Mesenchymal stem cell (in vitro differentiated cells and primary cell): ENCODE measurements at regions not wholly inside any gene's neighbourhood (a gene's known extent, or its start where the extent isn't known, plus 50 kb on each side); places are given as distances from the start of the nearest gene placed in this dataset.
"Not testable (repeated sequence)": the region's sequence is repeated elsewhere in the genome, so short reads cannot be mapped to it uniquely, and the experiment has no call there.

Experiments
- DNase-seq: peaks from one replicate; pipeline ENCODE4 v3.0.0-alpha.2; 2013
- H2AFZ ChIP-seq: one replicate; pipeline ENCODE4 v1.6.1; 2013; ENCODE audit warnings: low read depth, mild to moderate bottlenecking, control low read depth, inconsistent platforms, low read length, moderate library complexity
- H2AK5ac ChIP-seq: 2 replicates; pipeline ENCODE4 v1.6.1; 2013; ENCODE audit warnings: low read length, moderate library complexity, mild to moderate bottlenecking, inconsistent platforms; ENCODE audit not compliant: severe bottlenecking
- H2BK120ac ChIP-seq: one replicate; pipeline ENCODE4 v1.6.1; 2013; ENCODE audit warnings: low read depth, mild to moderate bottlenecking, inconsistent platforms, low read length, moderate library complexity
- H2BK12ac ChIP-seq, 2 experiments: one replicate each; pipeline ENCODE4 v1.6.1; 2013; ENCODE audit warnings: inconsistent platforms in 2 of 2, low read length in 2 of 2, mild to moderate bottlenecking in 2 of 2, moderate library complexity in 2 of 2, control low read depth in 1 of 2
- H2BK15ac ChIP-seq: one replicate; pipeline ENCODE4 v1.6.1; 2013; ENCODE audit warnings: mild to moderate bottlenecking, low read depth, inconsistent platforms; ENCODE audit not compliant: poor library complexity, severe bottlenecking
- H2BK5ac ChIP-seq: 2 replicates; pipeline ENCODE4 v1.6.1; 2013; ENCODE audit warnings: low read depth, mild to moderate bottlenecking, low read length, control low read depth, inconsistent platforms; ENCODE audit not compliant: poor library complexity, severe bottlenecking
- H3K14ac ChIP-seq, 2 experiments: one replicate each; pipeline ENCODE4 v1.6.1; 2013; ENCODE audit warnings: inconsistent platforms in 2 of 2, low read length in 2 of 2, control low read depth in 1 of 2, mild to moderate bottlenecking in 1 of 2, moderate library complexity in 1 of 2
- H3K18ac ChIP-seq, 2 experiments: one replicate each; pipeline ENCODE4 v1.6.1; 2013; ENCODE audit warnings: inconsistent platforms in 2 of 2, low read length in 2 of 2, control low read depth in 1 of 2, low read depth in 1 of 2, mild to moderate bottlenecking in 1 of 2
- H3K23ac ChIP-seq, 2 experiments: one replicate each; pipeline ENCODE4 v1.6.1; 2013; ENCODE audit warnings: inconsistent platforms in 2 of 2, low read length in 2 of 2, mild to moderate bottlenecking in 2 of 2, moderate library complexity in 2 of 2, control low read depth in 1 of 2
- H3K27ac ChIP-seq: 2 replicates; pipeline ENCODE4 v1.5.1; 2013; ENCODE audit warnings: mild to moderate bottlenecking, moderate library complexity, low read length, control low read depth, inconsistent platforms; ENCODE audit not compliant: poor library complexity, severe bottlenecking
- H3K27me3 ChIP-seq, 2 experiments: 2 replicates each; pipeline versions ENCODE4 v1.6.1 to v1.7.0; 2013; ENCODE audit warnings: low read length in 2 of 2, mild to moderate bottlenecking in 2 of 2, moderate library complexity in 2 of 2, control low read depth in 1 of 2, inconsistent platforms in 1 of 2; ENCODE audit not compliant: control insufficient read depth in 1 of 2, insufficient read depth in 1 of 2
- H3K36me3 ChIP-seq, 2 experiments: 2 replicates each; pipeline versions ENCODE4 v1.6.1 to v1.7.0; 2013; ENCODE audit warnings: low read length in 2 of 2, control low read depth in 1 of 2, inconsistent platforms in 1 of 2, low read depth in 1 of 2, mild to moderate bottlenecking in 1 of 2; ENCODE audit not compliant: insufficient read depth in 2 of 2, control insufficient read depth in 1 of 2
- H3K4ac ChIP-seq, 2 experiments: one replicate each; pipeline ENCODE4 v1.6.1; 2013; ENCODE audit warnings: inconsistent platforms in 2 of 2, low read length in 2 of 2, mild to moderate bottlenecking in 2 of 2, moderate library complexity in 2 of 2, control low read depth in 1 of 2, low read depth in 1 of 2
- H3K4me1 ChIP-seq: 2 replicates; pipeline ENCODE4 v1.6.1; 2013; ENCODE audit warnings: low read depth, low read length, control low read depth; ENCODE audit not compliant: control insufficient read depth, insufficient read depth
- H3K4me2 ChIP-seq: 2 replicates; pipeline ENCODE4 v1.6.1; 2013; ENCODE audit warnings: low read length, mild to moderate bottlenecking, inconsistent platforms; ENCODE audit not compliant: poor library complexity, severe bottlenecking
- H3K4me3 ChIP-seq, 2 experiments: 2 replicates each; pipeline versions ENCODE4 v1.5.1 to v1.7.0; 2013; ENCODE audit warnings: low read length in 2 of 2, mild to moderate bottlenecking in 2 of 2, control low read depth in 1 of 2, low read depth in 1 of 2; ENCODE audit not compliant: insufficient read depth in 1 of 2
- H3K79me1 ChIP-seq: replicated peaks from 2 replicates; pipeline ENCODE4 v1.6.1; 2013; ENCODE audit warnings: mild to moderate bottlenecking, control low read depth, low read length, inconsistent platforms; ENCODE audit not compliant: poor library complexity, severe bottlenecking
- H3K9ac ChIP-seq: 2 replicates; pipeline ENCODE4 v1.7.0; 2013; ENCODE audit warnings: mild to moderate bottlenecking, low read length, moderate library complexity
- H3K9me3 ChIP-seq: 2 replicates; pipeline ENCODE4 v1.7.0; 2013; ENCODE audit warnings: mild to moderate bottlenecking, low read length; ENCODE audit not compliant: control insufficient read depth
- H4K8ac ChIP-seq: one replicate; pipeline ENCODE4 v1.6.1; 2013; ENCODE audit warnings: inconsistent platforms, mild to moderate bottlenecking, low read length, moderate library complexity
- H4K91ac ChIP-seq: one replicate; pipeline ENCODE4 v1.6.1; 2013; ENCODE audit warnings: mild to moderate bottlenecking, low read length, inconsistent platforms
- WGBS: methylation state at CpG from one replicate; pipeline ENCODE4 v1.1.7; 2013; ENCODE audit warnings: mixed read lengths; 5-methylcytosine and 5-hydroxymethylcytosine counted together

- H3K14ac ChIP-seq, H3K23ac ChIP-seq, H3K4me1 ChIP-seq: not testable (repeated sequence)
Observed at GRCh38 chr16:13385156-13386040, 484.0 kb downstream of the SHISA9 start.

GRCh38 chr16:13390093-13390985 is 488.9 kb downstream of the SHISA9 start:
- H2AFZ ChIP-seq = no peak overlapping the region
- H3K4me1 ChIP-seq = peaks cover 1% of the 10 kb centered on the region
- peak overlapping the region; percentile 6 for H3K27ac ChIP-seq
- H2BK120ac ChIP-seq = no peak overlapping the region
- DNase-seq = no peak
- H3K4me3 ChIP-seq = no peak overlapping the region
- no peak overlapping the region for H4K91ac ChIP-seq
- no peaks in the 10 kb centered on the region for H3K36me3 ChIP-seq
- peaks cover 23% of the 10 kb centered on the region for H3K9me3 ChIP-seq
- H4K8ac ChIP-seq = no peak overlapping the region
- no peak overlapping the region for H2BK12ac ChIP-seq
- no peak overlapping the region for H3K23ac ChIP-seq
- no peaks in the 10 kb centered on the region for H3K79me1 ChIP-seq
- 61% methylated on average over 7 of the region's 7 CpGs for WGBS
- no peak overlapping the region for H3K4me2 ChIP-seq
- H3K14ac ChIP-seq = no peak overlapping the region
- no peak overlapping the region for H3K9ac ChIP-seq
- no peak overlapping the region for H2AK5ac ChIP-seq
- H3K18ac ChIP-seq = no peak overlapping the region
- H2BK5ac ChIP-seq = no peak overlapping the region
- no peak overlapping the region for H3K4ac ChIP-seq
- H2BK15ac ChIP-seq = no peak overlapping the region
- H3K27me3 ChIP-seq = no peaks in the 10 kb centered on the region

More at GRCh38 chr16:13385156-13386040, 484.0 kb downstream of the SHISA9 start:
- H3K36me3 ChIP-seq, H4K8ac ChIP-seq, H3K27me3 ChIP-seq, H3K4me2 ChIP-seq, H3K18ac ChIP-seq, H3K9ac ChIP-seq, H2BK120ac ChIP-seq, H3K4me3 ChIP-seq, H2BK15ac ChIP-seq, H4K91ac ChIP-seq, H2AK5ac ChIP-seq, H3K27ac ChIP-seq, DNase-seq, H2BK12ac ChIP-seq, H2AFZ ChIP-seq, H3K4ac ChIP-seq, H2BK5ac ChIP-seq, H3K79me1 ChIP-seq: not testable (repeated sequence)
- H3K9me3 ChIP-seq = peaks cover 40% of the 10 kb centered on the region
- no CpG with 5 or more reads among the region's 1 CpG for WGBS

- Histone ChIP-seq H2AFZ (no peak overlapping the region), H3K14ac (no peak overlapping the region), H3K79me1 (no peaks in the 10 kb centered on the region), H3K4ac (no peak overlapping the region), H4K8ac (no peak overlapping the region), H3K4me2 (no peak overlapping the region), H3K27ac (no peak overlapping the region), H4K91ac (no peak overlapping the region), H3K18ac (no peak overlapping the region), H2BK12ac (no peak overlapping the region), H3K27me3 (no peaks in the 10 kb centered on the region), H3K9me3 (peaks cover 17% of the 10 kb centered on the region), H2BK5ac (no peak overlapping the region), H2BK15ac (no peak overlapping the region), H3K36me3 (no peaks in the 10 kb centered on the region), H3K4me3 (no peak overlapping the region), H3K23ac (no peak overlapping the region), H3K9ac (no peak overlapping the region), H2BK120ac (no peak overlapping the region), H3K4me1 (peaks cover 1% of the 10 kb centered on the region), H2AK5ac (no peak overlapping the region)
- no peak for DNase-seq
Observed at GRCh38 chr16:13390986-13391305, 489.5 kb downstream of the SHISA9 start.

GRCh38 chr16:13391337-13391736 is 489.9 kb downstream of the SHISA9 start:
- Histone ChIP-seq H3K9me3 (peaks cover 14% of the 10 kb centered on the region), H3K9ac (no peak overlapping the region), H3K4me3 (no peak overlapping the region), H4K8ac (no peak overlapping the region), H2BK15ac (no peak overlapping the region), H3K4me2 (no peak overlapping the region), H3K27me3 (no peaks in the 10 kb centered on the region), H3K36me3 (no peaks in the 10 kb centered on the region), H3K18ac (no peak overlapping the region), H3K79me1 (no peaks in the 10 kb centered on the region), H3K23ac (no peak overlapping the region), H3K27ac (no peak overlapping the region), H2AK5ac (no peak overlapping the region), H3K14ac (no peak overlapping the region), H2BK120ac (no peak overlapping the region), H4K91ac (no peak overlapping the region), H3K4me1 (peaks cover 1% of the 10 kb centered on the region), H3K4ac (no peak overlapping the region), H2BK12ac (no peak overlapping the region), H2AFZ (no peak overlapping the region), H2BK5ac (no peak overlapping the region)
- 53% methylated on average over 3 of the region's 3 CpGs for WGBS
- DNase-seq = no peak
